GM18505 (cell line): ENCODE measurements at regions not wholly inside any gene's neighbourhood (a gene's known extent, or its start where the extent isn't known, plus 50 kb on each side); places are given as distances from the start of the nearest gene placed in this dataset.

ENCODE experiments used
- ATAC-seq: cut with Tn5 transposase; IDR thresholded peaks from one replicate; pipeline ENCODE4 v1.9.1; 2021; ENCODE audit not compliant: unreplicated experiment
- POLR2A ChIP-seq: IDR thresholded peaks from 4 replicates; pipeline ENCODE4 v1.6.1; 2011; ENCODE audit warnings: borderline replicate concordance; ENCODE audit not compliant: insufficient read depth, insufficient read length; ENCODE audit errors: extremely low read depth

GRCh38 chr4:151953795-151954372 lies 193.1 kb upstream of the GATB start:
- TF ChIP-seq POLR2A = no peak
- no peak for ATAC-seq

GRCh38 chr4:151953312-151953711 lies 192.5 kb upstream of the GATB start:
- TF ChIP-seq POLR2A = no peak
- no peak for ATAC-seq

- no peak for TF ChIP-seq POLR2A
- ATAC-seq = no peak
These were observed 192.0 kb upstream of the GATB start for GRCh38 chr4:151952711-151953254.

GRCh38 chr4:151952137-151952536 lies 191.3 kb upstream of the GATB start:
- no peak for ATAC-seq
- no peak for TF ChIP-seq POLR2A

- no peak for ATAC-seq
- no peak for TF ChIP-seq POLR2A
These were observed 190.9 kb upstream of the GATB start for GRCh38 chr4:151951671-151952050.

- no peak for TF ChIP-seq POLR2A
- ATAC-seq = no peak
These were observed 190.3 kb upstream of the GATB start for GRCh38 chr4:151950993-151951670.

GRCh38 chr4:151948351-151949016 lies 187.7 kb upstream of the GATB start:
- ATAC-seq = no peak
- TF ChIP-seq POLR2A = no peak

GRCh38 chr4:151946718-151947117 lies 185.9 kb upstream of the GATB start:
- TF ChIP-seq POLR2A = no peak
- no peak for ATAC-seq

GRCh38 chr4:151942971-151943370 lies 182.2 kb upstream of the GATB start:
- no peak for ATAC-seq
- no peak for TF ChIP-seq POLR2A

GRCh38 chr4:151940926-151941617 lies 180.3 kb upstream of the GATB start:
- ATAC-seq = no peak
- no peak for TF ChIP-seq POLR2A

- TF ChIP-seq POLR2A = no peak
- no peak for ATAC-seq
These were observed 179.5 kb upstream of the GATB start for GRCh38 chr4:151940291-151940690.

GRCh38 chr4:151939670-151940069 lies 178.9 kb upstream of the GATB start:
- no peak for ATAC-seq
- no peak for TF ChIP-seq POLR2A

GRCh38 chr4:151935411-151935810 lies 174.6 kb upstream of the GATB start:
- TF ChIP-seq POLR2A = no peak
- ATAC-seq = no peak
